ENCODE measurements at regions not wholly inside any gene's neighbourhood (a gene's known extent, or its start where the extent isn't known, plus 50 kb on each side); places are given as distances from the start of the nearest gene placed in this dataset.
A peak's percentile ranks its signal among the peaks of the same experiment; 100 is the strongest.

DNA sequence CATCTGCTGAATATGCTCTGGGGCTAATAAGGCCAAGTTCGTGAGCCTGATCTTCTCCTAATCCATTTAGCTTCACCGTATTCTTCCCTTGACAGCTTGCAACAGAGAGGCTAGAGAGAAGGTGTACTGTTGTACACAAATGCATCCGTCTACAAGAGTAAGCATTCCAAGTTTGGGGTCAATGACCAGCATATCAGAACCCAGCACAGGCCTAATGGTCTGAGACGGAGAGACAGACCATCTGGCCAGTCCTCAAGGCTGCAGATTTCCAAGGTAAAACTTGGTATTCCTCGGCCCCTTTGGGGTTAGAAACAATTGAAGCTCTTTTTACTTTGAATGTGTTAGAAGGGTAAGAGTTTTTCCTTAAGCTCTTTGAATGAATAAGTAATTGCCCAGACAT is 481.2 kb upstream of the KLF4 start:
- DNase-seq, result no peak

DNA sequence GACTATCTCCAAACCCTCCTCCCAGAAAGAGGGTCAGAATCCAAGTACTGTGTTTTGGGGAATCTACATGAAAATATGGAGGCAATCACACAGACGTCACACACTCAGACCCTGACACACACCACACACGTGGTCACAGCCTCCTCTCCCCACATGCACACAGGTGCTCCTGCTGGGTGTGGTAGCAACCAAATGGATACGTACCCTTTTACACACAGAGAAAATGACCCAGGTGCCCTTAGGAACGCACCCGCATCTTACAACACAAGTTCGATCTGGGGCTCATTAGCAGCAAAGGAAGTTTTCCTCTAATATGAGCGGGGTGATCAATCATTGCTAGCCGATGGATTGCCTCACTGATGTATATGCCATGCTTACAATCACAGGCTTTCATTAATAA is 480.2 kb upstream of the KLF4 start:
- DNase-seq, result no peak

DNA sequence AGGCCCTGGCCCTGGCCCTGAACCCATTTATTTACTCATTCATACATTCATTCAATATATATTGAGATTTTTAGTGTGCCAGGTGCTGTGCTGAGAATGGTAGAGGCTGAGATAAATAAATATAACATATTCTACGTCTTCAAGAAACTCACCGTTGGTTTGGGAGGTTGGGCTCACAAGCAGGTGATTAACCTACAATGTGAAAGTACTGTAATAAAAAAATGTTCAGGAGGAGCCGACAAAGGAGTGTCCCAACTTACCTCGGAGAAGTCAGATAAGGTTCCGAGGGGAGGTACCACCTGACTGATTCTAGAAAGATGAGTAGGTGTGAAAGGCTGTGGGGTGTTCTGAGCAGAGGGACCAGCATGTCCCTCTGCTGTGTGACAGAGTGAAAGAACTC is 479.6 kb upstream of the KLF4 start:
- DNase-seq, result no peak

DNA sequence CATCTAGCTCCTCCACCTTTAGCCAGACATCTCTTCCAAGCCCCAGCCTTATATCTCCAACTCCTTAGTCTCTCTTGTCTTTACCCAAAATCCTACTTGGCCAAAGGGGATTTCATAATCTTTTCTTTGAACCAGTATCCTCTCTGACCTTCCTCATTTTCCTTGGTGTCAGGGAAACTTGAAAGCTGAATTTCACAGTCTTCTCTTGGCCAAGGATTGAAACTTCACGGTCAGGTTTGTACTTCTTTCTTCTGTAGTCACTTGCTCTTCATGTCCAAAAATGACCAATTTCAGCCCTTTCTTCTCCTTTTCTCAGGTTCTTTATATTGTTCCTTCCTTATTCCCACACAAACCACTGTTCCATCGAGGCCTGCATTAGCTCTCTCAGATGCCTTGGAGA is 473.7 kb upstream of the KLF4 start:
- DNase-seq, result no peak

DNA sequence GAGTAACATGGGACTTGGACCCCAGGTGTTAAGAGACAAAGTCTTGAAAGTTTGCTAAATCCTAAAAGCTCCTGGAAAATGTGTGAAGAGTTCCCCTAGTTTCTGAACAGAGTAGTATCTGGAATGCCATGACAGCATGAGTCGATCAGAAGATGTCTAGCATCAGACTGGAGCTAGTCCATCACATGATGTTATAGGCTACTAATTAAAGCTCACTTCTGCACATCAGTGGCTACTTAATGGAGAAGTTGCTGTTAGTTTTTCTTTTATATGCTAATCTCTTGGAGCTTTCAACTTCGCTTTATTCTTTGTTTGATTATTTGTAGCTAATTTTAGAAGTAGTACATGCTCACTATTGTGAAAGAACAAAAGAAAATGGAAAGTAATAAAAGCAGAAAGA is 471.3 kb upstream of the KLF4 start:
- DNase-seq, result no peak

DNA sequence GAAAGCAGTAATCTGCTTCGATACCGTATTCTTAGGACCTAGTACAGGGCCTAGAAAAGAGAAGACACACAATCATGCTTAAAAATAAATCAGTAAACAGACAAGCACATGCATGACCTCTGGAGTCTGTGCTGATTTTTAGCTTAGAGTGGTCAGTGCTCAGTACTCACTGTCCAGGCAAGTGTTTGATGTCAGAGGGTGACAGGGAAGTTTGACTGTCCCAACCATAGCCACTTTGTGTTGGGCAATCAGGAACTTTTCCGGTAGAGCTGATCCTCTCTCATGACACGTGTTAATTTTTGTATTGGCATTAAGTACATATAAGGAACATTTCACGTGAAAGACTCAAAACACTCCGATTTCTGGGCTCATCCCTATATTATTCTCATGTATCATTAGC is 464.7 kb upstream of the KLF4 start:
- no peak for DNase-seq

DNA sequence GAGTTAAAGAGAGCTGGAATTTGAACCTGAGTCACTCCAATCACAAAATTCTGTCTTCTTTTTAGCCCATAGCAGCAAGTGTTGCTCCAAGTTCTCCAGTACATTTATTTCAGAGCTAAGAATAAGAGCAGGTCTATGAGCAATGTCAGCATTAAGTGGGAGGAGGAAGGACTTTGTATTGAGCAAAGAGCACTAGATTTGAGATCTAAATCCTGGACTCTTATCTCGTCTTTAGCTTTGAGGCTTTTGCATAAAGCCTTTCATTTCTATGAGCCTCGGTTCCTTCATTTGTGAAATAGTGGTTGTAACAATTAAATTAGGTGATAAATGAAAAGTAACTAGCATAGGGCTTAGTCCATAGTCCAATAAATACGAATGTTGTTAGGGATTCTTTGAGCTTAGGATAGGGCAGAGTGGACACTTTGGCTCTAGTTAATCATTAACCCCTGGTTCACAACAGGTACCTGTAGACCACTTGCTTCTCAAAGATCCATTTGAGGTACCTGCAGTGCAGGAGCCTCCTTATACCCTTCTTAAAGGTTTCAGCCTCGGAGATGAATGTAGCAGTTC is 464.1 kb upstream of the KLF4 start:
- no peak for DNase-seq

DNA sequence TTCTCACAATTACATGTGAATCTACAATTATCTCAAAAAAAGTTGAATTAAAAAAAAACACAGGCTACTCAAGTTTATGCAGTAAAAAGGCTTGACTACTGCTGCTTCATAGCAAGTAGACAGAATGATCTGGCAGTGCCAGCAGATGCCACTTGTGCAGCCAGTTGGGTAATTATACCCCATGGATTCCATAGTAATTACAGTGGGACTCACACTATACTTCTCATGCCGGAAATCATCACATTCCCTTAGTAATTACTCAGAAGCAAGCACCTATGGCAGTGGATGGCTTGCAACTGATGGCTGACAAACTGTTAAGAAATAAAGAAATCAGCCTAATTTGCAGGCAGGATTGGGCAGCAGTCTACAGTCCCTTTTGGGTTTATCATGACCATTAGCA is 463.2 kb upstream of the KLF4 start:
- peak; percentile 53 for DNase-seq

DNA sequence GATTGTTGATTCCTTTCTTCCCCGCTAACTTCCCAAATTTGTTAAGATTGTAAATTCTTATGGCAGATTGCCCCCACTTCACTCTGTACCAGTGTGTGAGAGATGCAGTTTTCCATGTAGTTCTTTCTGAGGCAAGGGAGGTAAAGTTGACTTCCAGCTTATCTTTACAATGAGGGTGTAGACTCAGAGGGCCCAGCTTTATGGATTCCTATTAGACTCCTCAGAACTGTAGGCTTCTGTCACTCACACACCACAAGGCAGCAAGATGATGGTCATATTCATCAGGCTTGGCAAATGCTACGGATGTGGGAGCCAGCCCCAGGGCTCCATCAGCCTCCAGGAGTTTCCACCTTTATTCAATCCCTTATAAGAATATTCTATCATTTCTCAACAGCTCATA is 461.9 kb upstream of the KLF4 start:
- no peak for DNase-seq

DNA sequence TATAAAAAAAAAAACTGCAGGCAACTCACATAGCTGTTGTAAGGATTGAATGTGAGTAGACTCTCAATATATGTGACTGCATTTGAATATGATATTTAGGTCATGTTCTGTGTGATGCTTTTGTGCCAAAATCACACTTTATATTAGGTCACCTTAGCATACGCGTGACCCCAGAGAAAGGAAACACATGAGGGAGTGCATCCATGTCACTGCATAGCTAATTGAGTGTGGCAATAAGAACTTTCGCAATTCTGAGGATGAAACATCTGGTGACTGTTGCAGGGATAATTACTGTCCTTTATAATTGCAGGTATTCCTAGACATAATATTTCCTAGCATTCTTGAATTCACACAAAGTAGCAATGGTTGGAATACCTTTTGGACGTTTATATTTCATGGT is 459.5 kb upstream of the KLF4 start:
- DNase-seq, result no peak

DNA sequence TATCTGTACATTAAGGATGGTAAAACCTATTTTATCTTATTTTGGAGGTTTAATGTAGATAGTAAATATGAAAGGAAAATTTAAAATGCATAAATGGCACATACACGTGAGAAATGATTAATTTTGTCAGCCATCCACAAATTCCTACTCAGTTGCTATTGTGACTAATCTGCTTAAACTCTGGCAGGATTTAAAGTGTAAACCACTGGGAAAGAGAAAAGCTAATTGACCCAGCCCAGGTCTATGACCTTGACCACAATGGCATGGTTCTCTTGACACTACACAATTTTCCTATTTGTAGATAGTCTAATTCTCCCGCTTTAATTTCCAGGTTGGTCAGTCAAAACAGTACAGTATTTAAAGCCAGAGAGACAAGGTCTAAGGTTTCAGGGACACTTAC is 459.0 kb upstream of the KLF4 start:
- DNase-seq, result no peak

DNA sequence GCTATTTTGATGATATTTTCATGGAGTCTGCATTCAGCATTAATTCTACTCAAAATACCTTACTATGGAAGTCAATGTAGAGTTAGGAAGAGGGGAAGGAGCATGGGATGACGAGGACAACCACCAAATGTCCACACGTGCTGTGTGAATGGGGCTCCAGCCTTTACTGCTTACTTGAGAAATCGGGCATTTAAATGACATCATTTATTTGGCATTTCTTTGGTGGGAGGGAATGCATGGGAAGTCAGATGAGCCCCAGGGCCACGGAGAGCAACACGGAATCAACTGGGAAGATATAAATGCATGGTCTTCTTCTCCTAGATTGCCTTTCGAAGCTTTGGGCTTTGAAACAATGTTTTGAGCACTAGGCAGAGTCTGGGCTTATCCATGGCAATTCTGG is 458.5 kb upstream of the KLF4 start:
- DNase-seq, result no peak

DNA sequence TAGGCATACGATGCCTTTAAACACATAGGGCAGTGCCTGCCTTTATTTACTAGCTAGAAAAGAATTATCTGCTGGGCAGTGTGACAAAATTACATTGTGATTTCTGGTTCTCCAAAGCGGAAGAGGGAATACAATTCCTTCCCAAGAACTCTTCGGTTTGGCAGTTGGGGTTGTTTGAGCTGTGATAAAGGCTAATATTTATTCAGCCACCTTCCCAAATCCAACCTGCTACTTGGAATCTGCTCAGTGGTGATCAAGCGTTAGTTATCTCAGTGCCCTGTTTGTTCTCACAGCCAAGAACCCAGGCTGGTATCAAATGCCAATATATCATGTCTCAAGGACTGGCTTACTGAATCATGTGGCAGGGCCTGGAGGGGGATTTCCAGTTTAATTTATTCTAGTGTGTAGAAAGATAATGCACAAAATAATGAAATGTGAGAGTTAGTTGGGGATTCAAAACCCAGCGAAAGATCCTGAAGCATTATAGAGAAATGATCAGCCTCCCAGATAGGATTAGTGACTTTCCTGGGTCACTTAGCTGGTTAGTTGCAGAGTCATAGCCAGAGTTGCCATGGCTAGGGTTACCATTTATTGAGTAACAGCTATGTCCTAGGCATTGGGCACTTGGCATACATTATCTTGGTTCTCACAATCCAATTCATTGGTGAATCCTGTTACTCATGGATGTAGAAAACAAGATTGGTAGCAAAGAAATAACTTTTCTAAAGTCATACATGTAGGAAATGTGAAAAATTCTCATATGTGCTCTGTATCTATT is 457.0 kb upstream of the KLF4 start:
- no peak for DNase-seq

DNA sequence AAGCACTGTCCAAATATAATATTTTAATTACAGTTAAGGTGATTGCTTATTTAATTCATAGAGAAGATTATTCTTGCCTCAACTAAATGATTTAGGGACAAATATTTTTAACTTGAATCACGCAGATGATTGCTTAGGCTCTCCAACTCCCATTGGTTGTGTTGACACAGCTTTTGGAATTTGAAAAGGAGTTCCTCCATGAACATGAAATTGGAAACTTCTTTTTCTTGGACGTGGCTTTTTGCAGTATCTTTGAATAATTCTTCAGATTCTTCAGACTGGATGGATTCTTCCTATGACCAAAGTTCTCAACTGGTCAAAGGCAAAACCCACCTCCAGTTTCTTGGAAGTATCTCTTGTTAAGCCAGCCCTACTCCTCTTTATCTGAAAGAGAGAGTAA is 456.4 kb upstream of the KLF4 start:
- no peak for DNase-seq

DNA sequence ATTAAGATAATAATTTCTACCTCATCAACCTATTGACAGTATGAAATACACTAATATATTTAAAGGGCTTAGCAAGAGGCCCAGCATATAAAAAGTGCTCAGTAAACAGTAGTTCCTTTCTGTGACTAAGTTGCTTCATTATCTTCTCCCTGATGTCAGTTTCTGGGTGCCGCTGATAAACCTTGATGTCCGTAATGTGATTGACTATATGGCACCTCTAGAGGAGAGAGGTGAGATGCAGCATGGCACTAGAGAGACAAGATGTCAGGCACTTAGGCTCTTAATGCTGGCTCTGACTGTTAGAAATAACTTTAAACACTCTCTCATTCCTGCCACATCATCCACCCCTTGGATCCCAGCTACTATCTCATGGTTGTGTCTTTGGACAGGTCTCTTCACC is 455.9 kb upstream of the KLF4 start:
- no peak for DNase-seq

DNA sequence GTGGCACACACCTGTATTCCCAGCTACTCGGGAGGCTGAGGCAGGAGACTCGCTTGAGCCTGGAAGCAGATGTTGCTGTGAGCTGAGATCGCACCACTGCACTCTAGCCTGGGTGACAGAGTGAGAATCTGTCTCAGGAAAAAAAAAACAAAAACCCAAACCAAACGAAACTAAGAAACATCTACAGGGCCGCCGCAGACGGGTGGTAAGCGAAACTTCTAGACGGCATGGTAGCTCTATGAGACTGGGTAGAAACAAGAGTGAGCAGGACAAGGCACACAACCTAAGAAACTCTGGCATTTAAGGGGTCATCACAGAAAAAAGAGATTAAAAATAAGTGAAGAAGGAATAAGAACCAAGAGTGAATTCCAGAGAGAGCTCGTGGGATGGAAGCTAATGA is 454.8 kb upstream of the KLF4 start:
- DNase-seq, result no peak

DNA sequence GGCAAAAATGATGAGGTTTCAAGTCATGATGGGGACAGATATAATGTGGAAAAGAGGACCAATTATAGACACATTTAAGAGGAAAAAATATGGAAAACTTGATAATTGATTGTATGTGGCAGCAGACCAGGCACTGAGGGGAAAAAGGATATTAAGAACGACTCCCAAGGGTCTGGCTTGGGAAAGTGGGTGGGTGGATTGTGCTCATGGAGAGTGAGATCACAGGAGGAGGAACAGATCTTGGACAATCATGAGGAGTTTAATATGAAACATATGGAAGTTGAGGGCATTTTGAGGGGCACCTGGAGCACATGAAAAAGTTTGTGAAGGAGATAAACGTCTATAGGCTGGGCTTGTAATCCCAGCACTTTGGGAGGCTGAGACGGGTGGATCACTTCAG is 454.3 kb upstream of the KLF4 start:
- no peak for DNase-seq

DNA sequence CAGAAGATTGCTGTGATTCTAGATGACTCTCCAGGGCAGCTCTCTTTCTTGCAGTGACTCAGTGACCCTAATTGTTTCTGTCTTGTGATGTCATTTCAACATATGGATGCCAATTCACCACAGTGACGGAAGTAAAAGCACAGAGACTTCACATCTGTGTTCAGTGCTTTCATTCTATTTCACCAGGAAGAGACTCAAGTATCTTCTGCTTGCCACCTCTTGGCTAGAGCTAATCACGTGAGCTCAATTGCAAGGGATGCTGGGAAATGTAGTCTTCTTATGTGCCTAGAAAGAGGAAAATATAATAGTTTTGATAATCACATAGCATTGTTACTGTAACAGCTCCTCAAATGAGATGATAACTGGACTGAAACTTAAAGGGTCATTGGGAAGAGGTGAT is 453.3 kb upstream of the KLF4 start:
- no peak for DNase-seq

DNA sequence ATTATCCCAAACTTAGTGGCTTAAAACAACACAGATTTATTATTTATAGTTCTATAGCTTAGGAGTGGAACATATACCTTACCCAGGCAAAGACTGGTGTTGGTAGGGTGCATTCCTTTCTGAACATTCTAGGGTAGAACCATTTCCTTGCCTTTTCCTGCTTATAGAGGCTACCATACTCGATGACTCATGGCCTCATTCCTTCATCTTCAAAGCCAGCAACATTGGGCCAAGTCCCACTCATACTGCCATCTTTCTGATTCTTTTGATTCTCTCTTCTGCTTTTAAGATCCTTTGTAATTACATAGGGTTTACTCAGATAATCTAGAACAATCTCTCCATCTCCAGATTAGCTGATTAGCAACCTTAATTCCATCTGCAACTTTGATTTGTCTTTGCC is 452.7 kb upstream of the KLF4 start:
- DNase-seq, result no peak

DNA sequence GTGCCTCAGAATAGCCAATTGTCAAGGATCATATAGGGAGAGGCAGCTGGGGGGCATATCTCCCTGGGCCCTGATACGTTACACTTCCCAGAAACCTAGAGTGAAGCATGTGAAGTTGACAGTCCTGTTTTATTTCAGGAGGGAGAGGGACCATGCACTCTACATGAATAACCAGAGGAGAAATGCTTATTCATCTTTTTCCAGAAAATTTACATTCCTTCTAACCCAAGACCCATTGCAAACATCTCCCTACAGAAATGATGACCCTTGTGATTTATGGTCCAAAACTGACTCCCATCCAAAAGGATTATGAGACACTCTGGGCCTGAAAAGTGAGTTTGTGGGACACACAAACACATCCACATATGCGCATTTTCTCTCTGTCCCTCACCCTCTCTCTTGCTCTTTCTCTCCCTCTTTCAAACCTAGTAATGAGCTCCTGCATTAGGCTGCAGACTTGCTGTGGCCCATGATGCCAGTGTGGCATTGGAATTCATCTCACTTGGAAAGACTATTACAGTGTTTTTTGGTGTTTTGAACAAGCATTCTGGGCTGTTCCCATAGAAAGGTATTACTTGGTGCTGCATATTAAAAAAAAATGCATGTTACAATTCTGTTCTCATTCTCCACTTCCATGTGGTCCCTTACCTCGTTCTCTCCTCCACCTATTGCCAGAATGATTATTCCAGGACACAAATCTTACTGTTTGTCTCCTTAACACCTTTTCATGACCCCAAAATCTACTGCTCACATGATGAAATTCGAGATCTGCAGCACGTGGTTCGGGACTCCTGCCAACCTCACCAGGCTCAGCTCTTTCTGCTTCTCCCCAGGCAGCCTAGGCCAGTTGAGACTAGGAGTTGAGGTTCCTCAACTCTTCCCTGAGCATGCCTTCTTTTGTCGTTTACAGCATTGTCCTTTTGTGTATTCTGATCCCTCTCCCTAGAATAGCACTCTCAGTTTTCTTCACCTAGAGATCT is 451.3 kb upstream of the KLF4 start:
- DNase-seq, result no peak

DNA sequence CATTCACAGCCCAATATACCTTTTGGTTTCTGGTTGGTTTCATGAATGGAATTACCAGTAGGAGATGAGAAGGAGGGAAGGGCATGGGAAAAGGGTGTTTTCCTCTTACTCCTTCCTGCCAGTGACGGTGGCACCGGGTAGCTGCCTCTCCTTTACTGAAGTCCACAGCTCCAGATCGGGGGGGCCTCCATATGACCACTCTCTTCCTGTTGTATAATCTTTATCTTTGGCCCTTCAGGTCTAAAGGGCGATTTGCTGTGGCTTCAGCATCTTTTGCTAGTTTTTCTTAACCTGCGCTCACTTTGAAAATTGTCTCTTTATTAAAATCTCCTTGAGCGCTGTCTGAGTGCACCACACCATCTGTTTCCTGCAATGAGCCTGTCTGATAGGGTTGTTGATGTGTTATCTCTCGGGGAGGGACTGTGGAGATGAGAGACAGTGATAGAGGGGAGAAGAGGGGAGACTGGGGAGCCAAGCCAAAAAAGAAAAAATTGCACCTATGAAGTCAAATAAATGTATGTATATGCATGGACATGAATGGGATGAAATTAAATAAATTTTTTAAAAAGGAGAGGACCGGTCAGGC is 449.3 kb upstream of the KLF4 start:
- no peak for DNase-seq

DNA sequence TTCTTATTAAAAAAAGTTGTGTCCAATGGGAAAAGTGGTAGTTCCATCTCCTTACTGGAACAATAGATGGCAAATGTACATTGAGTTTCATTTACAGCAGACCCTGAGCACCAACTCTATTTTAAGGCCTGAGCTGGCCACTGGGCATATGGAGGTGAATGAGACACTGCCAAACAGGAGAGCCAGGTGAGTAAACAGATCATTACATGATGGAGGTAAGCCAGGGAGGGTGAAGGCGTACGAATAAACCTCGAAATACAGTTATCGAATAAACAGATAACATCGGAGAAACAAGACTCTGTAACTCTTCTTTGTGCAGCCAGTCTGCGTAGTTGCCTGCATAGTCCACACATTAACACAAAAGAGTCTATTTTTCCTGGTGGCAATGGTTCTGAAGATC is 446.4 kb upstream of the KLF4 start:
- peak; percentile 67 for DNase-seq

DNA sequence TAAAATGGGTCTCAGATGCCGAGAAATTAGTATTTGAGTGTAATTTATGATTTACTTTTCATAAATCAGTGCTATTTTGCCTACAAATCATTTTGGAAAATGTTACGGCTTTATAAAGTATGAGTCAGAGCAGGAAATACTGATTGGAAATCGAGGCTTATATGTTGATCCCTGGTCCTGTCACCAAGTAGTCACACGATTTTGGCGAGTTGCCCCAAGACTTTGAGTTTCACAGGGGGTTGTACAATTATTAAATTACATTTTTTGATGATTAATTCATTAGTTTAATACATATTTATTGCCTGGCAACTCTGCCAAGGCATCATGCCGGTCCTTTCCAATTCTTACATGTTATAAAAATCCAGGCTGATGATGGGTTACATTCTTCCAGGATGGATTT is 443.9 kb upstream of the KLF4 start:
- DNase-seq, result no peak

DNA sequence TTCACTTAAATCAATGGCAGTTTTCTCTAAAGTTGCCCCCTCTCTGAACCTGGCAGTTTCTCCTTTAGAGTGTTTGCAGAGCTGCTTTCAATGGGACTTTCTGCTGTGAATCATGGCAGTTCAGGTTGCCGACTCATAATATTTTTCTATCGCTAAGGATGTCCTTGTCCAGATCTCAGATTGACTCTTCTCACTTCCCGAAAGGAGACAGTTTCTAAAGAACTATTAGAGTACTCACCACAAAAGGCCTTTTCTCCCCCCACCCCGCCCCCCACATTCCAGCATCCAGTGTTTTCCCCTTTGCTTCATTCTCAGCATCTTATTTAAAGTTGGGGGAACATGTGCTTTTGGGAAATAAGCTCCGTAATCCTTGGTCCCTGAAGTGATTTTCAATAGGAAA is 443.5 kb upstream of the KLF4 start:
- no peak for DNase-seq
